DND-41 (cell line): ENCODE measurements at regions not wholly inside any gene's neighbourhood (a gene's known extent, or its start where the extent isn't known, plus 50 kb on each side); places are given as distances from the start of the nearest gene placed in this dataset.

Experiments
- EZH2 ChIP-seq: IDR thresholded peaks from 3 replicates; pipeline ENCODE4 v1.6.1; 2012; ENCODE audit warnings: borderline replicate concordance, low read depth, mild to moderate bottlenecking, moderate library complexity, low read length, inconsistent platforms; ENCODE audit not compliant: severe bottlenecking
- TF ChIP-seq, protein P1 (sequence below): IDR thresholded peaks from 2 replicates; pipeline ENCODE4 v1.5.1; 2012; ENCODE audit warnings: borderline replicate concordance, low read length, moderate library complexity, mild to moderate bottlenecking; ENCODE audit not compliant: poor library complexity, severe bottlenecking; ENCODE audit errors: extremely low read depth

DNA sequence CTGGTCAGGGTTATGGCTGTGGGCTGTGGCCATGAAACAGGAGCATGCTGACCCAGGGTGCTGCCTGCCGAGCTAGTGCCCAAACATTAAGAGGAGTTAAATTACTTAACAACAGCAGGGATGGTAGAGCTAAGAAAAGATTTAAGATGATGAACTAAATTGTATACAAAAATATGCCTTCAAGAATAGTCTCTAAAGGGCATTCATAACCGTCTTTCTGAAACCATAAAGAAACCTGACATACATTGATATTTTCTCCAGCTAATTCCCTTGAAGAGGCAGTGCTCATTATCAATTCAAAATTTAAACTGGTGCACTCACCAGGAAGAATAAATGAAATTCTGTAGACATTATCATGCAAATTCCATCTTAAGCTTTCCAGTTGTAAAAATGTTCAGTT lies 265.8 kb upstream of the TAC1 start:
- TF ChIP-seq, protein P1, sequence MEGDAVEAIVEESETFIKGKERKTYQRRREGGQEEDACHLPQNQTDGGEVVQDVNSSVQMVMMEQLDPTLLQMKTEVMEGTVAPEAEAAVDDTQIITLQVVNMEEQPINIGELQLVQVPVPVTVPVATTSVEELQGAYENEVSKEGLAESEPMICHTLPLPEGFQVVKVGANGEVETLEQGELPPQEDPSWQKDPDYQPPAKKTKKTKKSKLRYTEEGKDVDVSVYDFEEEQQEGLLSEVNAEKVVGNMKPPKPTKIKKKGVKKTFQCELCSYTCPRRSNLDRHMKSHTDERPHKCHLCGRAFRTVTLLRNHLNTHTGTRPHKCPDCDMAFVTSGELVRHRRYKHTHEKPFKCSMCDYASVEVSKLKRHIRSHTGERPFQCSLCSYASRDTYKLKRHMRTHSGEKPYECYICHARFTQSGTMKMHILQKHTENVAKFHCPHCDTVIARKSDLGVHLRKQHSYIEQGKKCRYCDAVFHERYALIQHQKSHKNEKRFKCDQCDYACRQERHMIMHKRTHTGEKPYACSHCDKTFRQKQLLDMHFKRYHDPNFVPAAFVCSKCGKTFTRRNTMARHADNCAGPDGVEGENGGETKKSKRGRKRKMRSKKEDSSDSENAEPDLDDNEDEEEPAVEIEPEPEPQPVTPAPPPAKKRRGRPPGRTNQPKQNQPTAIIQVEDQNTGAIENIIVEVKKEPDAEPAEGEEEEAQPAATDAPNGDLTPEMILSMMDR: no peak
- no peak for TF ChIP-seq EZH2
